Peyer's patch (tissue), 4 donors: ENCODE measurements at regions not wholly inside any gene's neighbourhood (a gene's known extent, or its start where the extent isn't known, plus 50 kb on each side); places are given as distances from the start of the nearest gene placed in this dataset.

Experiments used
- CTCF ChIP-seq, 6 experiments: fragments of 450-650 bp in 4 of 6; fragments of 200-600 bp in 2 of 6; sonication (generic) in 1 of 6; IDR thresholded peaks; one replicate each; pipeline ENCODE4 v1.5.1; 2017 to 2019; ENCODE audit warnings: antibody characterized with exemption in 6 of 6, mild to moderate bottlenecking in 3 of 6, moderate library complexity in 1 of 6
- POLR2A ChIP-seq, 2 donors: fragments of 450-650 bp; IDR thresholded peaks; one replicate each; pipeline ENCODE4 v1.5.1; 2017; ENCODE audit warnings: antibody characterized with exemption in 2 of 2, mild to moderate bottlenecking in 2 of 2, moderate library complexity in 2 of 2

- TF ChIP-seq POLR2A (IDR thresholded peaks at IDR 0.05) (no peak), CTCF (IDR thresholded peaks at IDR 0.05) (no peak)
Observed at GRCh38 chr1:60173729-60174505, 100.3 kb upstream of the C1orf87 start.
